ENCODE measurements at regions not wholly inside any gene's neighbourhood (a gene's known extent, or its start where the extent isn't known, plus 50 kb on each side); places are given as distances from the start of the nearest gene placed in this dataset.

- Histone ChIP-seq H3K4me3 (ENCODE audit: low read depth, low read length) (no peak overlapping the region), H3K27me3 (ENCODE audit: insufficient read depth, low read depth, severe bottlenecking) (no peaks in the 10 kb centered on the region), H3K36me3 (no peaks in the 10 kb centered on the region), H3K9me3 (ENCODE audit: severe bottlenecking) (no peaks in the 10 kb centered on the region), H3K27ac (no peak overlapping the region)
- DNase-seq = no peak
- no peak for TF ChIP-seq CTCF (IDR thresholded peaks at IDR 0.05; ENCODE audit: low read depth, low read length)
Measured at GRCh38 chr14:51431741-51432140, 191.7 kb downstream of the TMX1 start.

- Histone ChIP-seq H3K9me3 (ENCODE audit: severe bottlenecking) (no peaks in the 10 kb centered on the region), H3K27ac (no peak overlapping the region), H3K27me3 (ENCODE audit: insufficient read depth, low read depth, severe bottlenecking) (no peaks in the 10 kb centered on the region), H3K36me3 (no peaks in the 10 kb centered on the region), H3K4me3 (ENCODE audit: low read depth, low read length) (no peak overlapping the region)
- DNase-seq = no peak
- TF ChIP-seq CTCF (IDR thresholded peaks at IDR 0.05; ENCODE audit: low read depth, low read length) = no peak
Measured at GRCh38 chr14:51432302-51432948, 192.4 kb downstream of the TMX1 start.

GRCh38 chr14:51436630-51437029 lies 196.6 kb downstream of the TMX1 start:
- no peak overlapping the region for H3K27ac ChIP-seq
- no peak overlapping the region for H3K4me3 ChIP-seq (ENCODE audit: low read depth, low read length)
- no peaks in the 10 kb centered on the region for H3K27me3 ChIP-seq (ENCODE audit: insufficient read depth, low read depth, severe bottlenecking)
- TF ChIP-seq CTCF (IDR thresholded peaks at IDR 0.05; ENCODE audit: low read depth, low read length) = no peak
- H3K9me3 ChIP-seq (ENCODE audit: severe bottlenecking) = no peaks in the 10 kb centered on the region
- no peak for DNase-seq
- H3K36me3 ChIP-seq = no peaks in the 10 kb centered on the region

- no peaks in the 10 kb centered on the region for H3K36me3 ChIP-seq
- DNase-seq = no peak
- H3K9me3 ChIP-seq (ENCODE audit: severe bottlenecking) = no peaks in the 10 kb centered on the region
- H3K27ac ChIP-seq = no peak overlapping the region
- no peaks in the 10 kb centered on the region for H3K27me3 ChIP-seq (ENCODE audit: insufficient read depth, low read depth, severe bottlenecking)
- TF ChIP-seq CTCF (IDR thresholded peaks at IDR 0.05; ENCODE audit: low read depth, low read length) = no peak
- H3K4me3 ChIP-seq (ENCODE audit: low read depth, low read length) = no peak overlapping the region
Measured at GRCh38 chr14:51439896-51440295, 199.8 kb downstream of the TMX1 start.

GRCh38 chr14:51441001-51441400 lies 201.0 kb downstream of the TMX1 start:
- no peak overlapping the region for H3K27ac ChIP-seq
- TF ChIP-seq CTCF (IDR thresholded peaks at IDR 0.05; ENCODE audit: low read depth, low read length) = no peak
- H3K36me3 ChIP-seq = no peaks in the 10 kb centered on the region
- DNase-seq = no peak
- H3K9me3 ChIP-seq (ENCODE audit: severe bottlenecking) = no peaks in the 10 kb centered on the region
- H3K4me3 ChIP-seq (ENCODE audit: low read depth, low read length) = no peak overlapping the region
- H3K27me3 ChIP-seq (ENCODE audit: insufficient read depth, low read depth, severe bottlenecking) = no peaks in the 10 kb centered on the region
